GM23248 (cell line): ENCODE measurements at regions not wholly inside any gene's neighbourhood (a gene's known extent, or its start where the extent isn't known, plus 50 kb on each side); places are given as distances from the start of the nearest gene placed in this dataset.

Experiments
- EZH2 ChIP-seq: fragments of 200-600 bp; sonication (generic); IDR thresholded peaks from 2 replicates; pipeline ENCODE4 v1.6.1; 2018; ENCODE audit warnings: antibody characterized with exemption, mild to moderate bottlenecking; ENCODE audit not compliant: insufficient read depth, poor library complexity, severe bottlenecking
- EZH2phosphoT487 ChIP-seq: fragments of 200-600 bp; sonication (generic); IDR thresholded peaks from 2 replicates; pipeline ENCODE4 v1.6.1; 2018; ENCODE audit warnings: antibody characterized with exemption, moderate library complexity, mild to moderate bottlenecking, low read depth; ENCODE audit not compliant: insufficient read depth

DNA sequence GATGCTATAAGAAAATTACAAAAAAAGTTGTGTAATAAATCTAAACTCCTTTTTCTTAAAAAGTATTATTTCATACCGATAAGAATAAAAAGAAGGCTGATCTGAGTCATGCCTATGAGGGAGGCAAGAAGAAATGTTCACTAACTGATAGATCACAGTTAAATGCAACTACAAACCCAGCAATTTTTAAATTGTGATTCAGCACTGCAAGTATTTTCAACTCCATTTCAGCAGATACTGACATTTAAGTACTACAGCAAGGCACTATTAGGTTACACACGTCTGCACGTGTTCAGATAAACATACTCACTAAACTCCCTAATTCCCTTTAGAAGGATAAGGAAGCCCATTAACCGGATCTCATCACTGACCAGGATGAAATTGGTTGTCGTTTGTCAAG is 213.3 kb upstream of the ZRANB2 start:
- TF ChIP-seq EZH2phosphoT487 = no peak
- no peak for TF ChIP-seq EZH2
